AG09319 (cell line): ENCODE measurements at regions not wholly inside any gene's neighbourhood (a gene's known extent, or its start where the extent isn't known, plus 50 kb on each side); places are given as distances from the start of the nearest gene placed in this dataset.

Source experiments
- DNase-seq: peaks from one replicate; pipeline ENCODE4 v3.0.0-alpha.2; 2010; ENCODE audit warnings: low read depth; ENCODE audit errors: extremely low read depth
- CTCF ChIP-seq: IDR thresholded peaks from 2 replicates; pipeline ENCODE4 v1.5.1; 2011; ENCODE audit warnings: low read depth, mild to moderate bottlenecking, inconsistent platforms, low read length, moderate library complexity

GRCh38 chr5:29230591-29230990 is 1962.9 kb upstream of the CDH6 start:
- DNase-seq, result no peak
- TF ChIP-seq CTCF, result no peak

GRCh38 chr5:29229461-29229860 is 1964.0 kb upstream of the CDH6 start:
- no peak for DNase-seq
- TF ChIP-seq CTCF, result no peak

- no peak for TF ChIP-seq CTCF
- no peak for DNase-seq
Observed at GRCh38 chr5:29218138-29218537, 1975.3 kb upstream of the CDH6 start.

DNA sequence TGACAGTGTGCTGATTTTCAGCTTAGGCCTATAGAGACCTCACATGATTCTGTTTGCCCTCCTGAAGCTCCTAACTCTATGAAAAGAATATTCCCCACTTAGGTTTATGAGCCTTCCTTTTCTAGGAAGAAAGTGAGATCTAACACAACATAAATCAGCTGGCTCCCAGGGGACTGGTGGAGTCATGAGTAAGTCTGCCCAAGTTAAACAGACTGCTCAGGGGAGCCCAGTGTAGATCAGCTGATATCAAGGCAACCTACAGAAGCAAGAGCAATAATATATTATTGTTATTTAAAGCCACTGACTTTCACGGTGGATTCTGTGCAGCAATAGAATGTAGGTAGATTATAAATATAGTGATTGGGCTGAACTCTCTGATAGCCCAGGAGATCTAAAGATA is 1978.6 kb upstream of the CDH6 start:
- no peak for DNase-seq
- no peak for TF ChIP-seq CTCF

GRCh38 chr5:29213475-29213874 is 1980.0 kb upstream of the CDH6 start:
- no peak for DNase-seq
- TF ChIP-seq CTCF, result no peak

GRCh38 chr5:29208024-29208423 is 1985.5 kb upstream of the CDH6 start:
- DNase-seq, result no peak

GRCh38 chr5:29203049-29203448 is 1990.4 kb upstream of the CDH6 start:
- TF ChIP-seq CTCF, result no peak
- DNase-seq, result no peak

More at GRCh38 chr5:29208024-29208423, 1985.5 kb upstream of the CDH6 start:
- TF ChIP-seq CTCF, result no peak
